Tibial nerve (tissue), 4 donors: ENCODE measurements at regions not wholly inside any gene's neighbourhood (a gene's known extent, or its start where the extent isn't known, plus 50 kb on each side); places are given as distances from the start of the nearest gene placed in this dataset.

Source experiments
- DNase-seq, 2 donors: peaks; one replicate each; pipeline ENCODE4 v3.0.0-alpha.2; 2019; ENCODE audit warnings: low spot score in 2 of 2
- H3K27ac ChIP-seq, 4 donors: fragments of 200-600 bp; sonication (generic) in 3 of 4; one replicate each; pipeline ENCODE4 v1.5.1; 2017 to 2019; ENCODE audit warnings: mild to moderate bottlenecking in 1 of 4
- H3K27me3 ChIP-seq, 2 donors: fragments of 200-600 bp; sonication (generic) in 1 of 2; one replicate each; pipeline versions ENCODE4 v1.5.1 to v1.6.0; 2017 to 2019
- H3K36me3 ChIP-seq, 3 donors: fragments of 200-600 bp; sonication (generic); one replicate each; pipeline ENCODE4 v1.5.1; 2018 to 2019
- H3K4me1 ChIP-seq, 4 donors: fragments of 200-600 bp; sonication (generic) in 3 of 4; one replicate each; pipeline ENCODE4 v1.5.1; 2017 to 2019
- H3K4me3 ChIP-seq, 4 donors: fragments of 200-600 bp; sonication (generic) in 3 of 4; one replicate each; pipeline ENCODE4 v1.5.1; 2017 to 2019; ENCODE audit warnings: mild to moderate bottlenecking in 1 of 4, moderate library complexity in 1 of 4
- H3K9me3 ChIP-seq, 4 donors: fragments of 200-600 bp; sonication (generic) in 3 of 4; one replicate each; pipeline ENCODE4 v1.5.1; 2017 to 2019
- CTCF ChIP-seq, 5 experiments: fragments of 200-600 bp in 3 of 5; fragments of 450-650 bp in 2 of 5; sonication (generic) in 3 of 5; IDR thresholded peaks; one replicate each; pipeline ENCODE4 v1.5.1; 2016 to 2019; ENCODE audit warnings: antibody characterized with exemption in 5 of 5, mild to moderate bottlenecking in 3 of 5, moderate library complexity in 2 of 5
- EP300 ChIP-seq, 2 donors: sonication (generic); formaldehyde crosslinking; IDR thresholded peaks; one replicate each; pipeline ENCODE4 v1.6.1; 2017; ENCODE audit warnings: antibody characterized with exemption in 2 of 2, mild to moderate bottlenecking in 1 of 2
- POLR2A ChIP-seq, 2 donors: fragments of 450-650 bp; IDR thresholded peaks; one replicate each; pipeline ENCODE4 v1.6.1; 2017; ENCODE audit warnings: antibody characterized with exemption in 2 of 2, mild to moderate bottlenecking in 2 of 2, moderate library complexity in 2 of 2
- WGBS, 2 donors: methylation state at CpG; one replicate each; pipeline ENCODE4 v1.1.5; 2018; 5-methylcytosine and 5-hydroxymethylcytosine counted together

DNA sequence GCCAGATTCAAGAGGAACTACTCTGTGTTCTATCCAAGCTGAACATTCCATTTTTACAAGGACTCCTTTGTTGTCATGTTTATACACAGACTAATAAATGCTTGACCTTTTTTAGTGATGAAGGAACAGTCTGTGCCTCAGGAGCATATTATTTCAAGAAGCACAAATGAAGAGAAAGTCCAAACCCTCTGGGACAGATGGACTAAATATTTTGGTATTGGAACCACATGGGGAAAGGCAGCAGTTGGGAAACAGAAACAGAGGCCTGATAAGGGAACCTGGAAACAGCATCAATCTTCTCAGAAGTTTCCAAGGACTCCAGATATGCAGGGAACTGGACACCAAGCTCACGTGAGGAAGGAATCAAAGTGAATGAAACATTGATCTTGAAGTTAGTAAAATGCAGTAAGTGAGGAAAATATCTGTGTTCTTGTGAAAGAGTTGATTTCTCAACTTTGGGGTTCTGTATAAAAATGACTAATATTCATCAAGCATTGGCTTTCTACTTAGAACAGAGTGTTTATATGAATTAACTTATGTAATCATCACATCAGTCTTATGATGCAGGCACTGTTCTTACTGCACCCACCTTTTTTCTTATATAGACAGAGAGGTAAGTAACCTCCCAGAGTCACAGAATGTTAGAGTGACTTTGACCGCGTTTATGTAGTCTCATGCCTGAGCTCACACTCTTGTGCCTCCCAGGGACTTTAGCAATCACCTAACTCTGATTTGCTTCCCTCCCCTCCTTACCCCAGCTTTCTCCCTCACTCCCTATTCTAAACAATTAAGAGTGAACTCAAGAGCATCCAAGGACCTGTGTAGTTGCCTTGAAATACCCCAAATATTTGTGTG is 148.9 kb upstream of the JADE1 start:
- peak overlapping the region; percentile 72 to 90 (median 83) for H3K27ac ChIP-seq
- H3K27me3 ChIP-seq: no peaks in the 10 kb centered on the region
- DNase-seq: peak in 1 of 2 donors; percentile 68
- H3K36me3 ChIP-seq: no peaks in the 10 kb centered on the region
- peaks cover 0 to 34% (median 20%) of the 10 kb centered on the region in 4 donors for H3K4me1 ChIP-seq
- TF ChIP-seq EP300 (IDR thresholded peaks at IDR 0.05): peak; percentile 94 to 97
- peak in 1 of 5 experiments; percentile 18 for TF ChIP-seq CTCF (IDR thresholded peaks at IDR 0.05)
- TF ChIP-seq POLR2A (IDR thresholded peaks at IDR 0.05): no peak
- no peaks in the 10 kb centered on the region for H3K9me3 ChIP-seq
- 56 to 58% methylated on average over 3 of the region's 3 CpGs for WGBS, 2 donors
- H3K4me3 ChIP-seq: no peak overlapping the region

GRCh38 chr4:128658214-128658631 is 151.3 kb upstream of the JADE1 start:
- WGBS, 2 donors: 38 to 40% methylated on average over 4 of the region's 4 CpGs
- H3K9me3 ChIP-seq: peaks cover 0 to 8% (median 0%) of the 10 kb centered on the region in 4 donors
- no peak for TF ChIP-seq POLR2A (IDR thresholded peaks at IDR 0.05)
- TF ChIP-seq CTCF (IDR thresholded peaks at IDR 0.05): no peak
- no peak for TF ChIP-seq EP300 (IDR thresholded peaks at IDR 0.05)

DNA sequence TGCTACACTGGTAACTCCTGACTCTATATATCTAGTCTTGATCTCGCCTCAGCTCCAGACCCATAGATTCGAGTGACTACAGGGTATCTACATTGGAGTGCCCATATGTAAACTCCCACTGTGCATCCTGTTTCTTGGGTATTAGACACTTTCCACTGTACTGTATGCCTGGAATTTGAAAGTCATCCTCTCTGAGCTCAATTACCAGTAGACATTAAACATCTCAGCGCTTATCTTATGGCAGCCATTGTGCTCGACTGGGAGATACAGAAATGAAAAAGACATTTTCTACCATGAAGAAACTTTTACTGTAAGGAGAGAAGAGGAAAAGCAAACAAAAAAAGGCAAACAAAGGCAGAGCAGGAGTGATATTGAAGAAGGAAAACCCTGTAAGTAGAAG is 151.9 kb upstream of the JADE1 start:
- WGBS, 2 donors: 95% methylated on average over 4 of the region's 4 CpGs
- Histone ChIP-seq H3K4me3 (no peak overlapping the region), H3K36me3 (no peaks in the 10 kb centered on the region), H3K27me3 (no peaks in the 10 kb centered on the region), H3K9me3 (peaks cover 0 to 8% (median 0%) of the 10 kb centered on the region in 4 donors), H3K27ac (peak overlapping the region in 2 of 4 donors; percentile 90), H3K4me1 (peaks cover 0 to 34% (median 26%) of the 10 kb centered on the region in 4 donors)
- TF ChIP-seq EP300 (IDR thresholded peaks at IDR 0.05) (no peak), POLR2A (IDR thresholded peaks at IDR 0.05) (no peak), CTCF (IDR thresholded peaks at IDR 0.05) (no peak)
- no peak for DNase-seq

More at GRCh38 chr4:128658214-128658631, 151.3 kb upstream of the JADE1 start:
- H3K4me3 ChIP-seq: no peak overlapping the region
- H3K27ac ChIP-seq: peak overlapping the region in 3 of 4 donors; percentile 19 to 90 (median 90)
- H3K4me1 ChIP-seq: peaks cover 0 to 34% (median 26%) of the 10 kb centered on the region in 4 donors
- H3K27me3 ChIP-seq: no peaks in the 10 kb centered on the region
- DNase-seq: no peak
- H3K36me3 ChIP-seq: no peaks in the 10 kb centered on the region

- WGBS, 2 donors: 82 to 87% methylated on average over 3 of the region's 3 CpGs
- TF ChIP-seq CTCF (IDR thresholded peaks at IDR 0.05): no peak
- no peak for TF ChIP-seq EP300 (IDR thresholded peaks at IDR 0.05)
- TF ChIP-seq POLR2A (IDR thresholded peaks at IDR 0.05): no peak
- peak overlapping the region in 2 of 4 donors; percentile 18 to 42 for H3K27ac ChIP-seq
- H3K36me3 ChIP-seq: no peaks in the 10 kb centered on the region
- no peak for DNase-seq
- H3K27me3 ChIP-seq: no peaks in the 10 kb centered on the region
- H3K4me1 ChIP-seq: peaks cover 0 to 19% (median 12%) of the 10 kb centered on the region in 4 donors
- no peak overlapping the region for H3K4me3 ChIP-seq
- peaks cover 0 to 8% (median 0%) of the 10 kb centered on the region in 4 donors for H3K9me3 ChIP-seq
These were observed 155.0 kb upstream of the JADE1 start for GRCh38 chr4:128654465-128654864.
